PC-9 (cell line): ENCODE measurements at regions not wholly inside any gene's neighbourhood (a gene's known extent, or its start where the extent isn't known, plus 50 kb on each side); places are given as distances from the start of the nearest gene placed in this dataset.

Source experiments
- BruUV-seq: library from RNA; stranded (reverse); fragments of 400-500 nt; replicated peaks from 2 replicates; lab custom pipeline; 2021; lab: Mats Ljungman, UMichigan
- CTCF ChIA-PET: fragments of 300-600 bp; sonication (Branson Sonifier 250); formaldehyde crosslinking; loops from one replicate; lab custom pipeline; 2022; ENCODE audit warnings: antibody characterized with exemption; lab: Charles Lee
- POLR2A ChIA-PET: fragments of 300-600 bp; sonication (Branson Sonifier 250); formaldehyde crosslinking; loops from one replicate; lab custom pipeline; 2022; ENCODE audit warnings: antibody characterized with exemption; ENCODE audit not compliant: unreplicated experiment; lab: Charles Lee
- DNase-seq, 2 experiments: peaks; one replicate each; pipeline versions ENCODE4 v3.0.0 to v3.0.0-alpha.2; 2015 to 2022; ENCODE audit warnings: mixed read lengths in 1 of 2
- H2AFZ ChIP-seq: fragments of 200-600 bp; sonication (generic); 2 replicates; pipeline ENCODE4 v1.8.1; 2017; ENCODE audit warnings: antibody characterized with exemption
- H3F3A ChIP-seq: fragments of 200-600 bp; sonication (generic); 2 replicates; pipeline ENCODE4 v1.8.1; 2017; ENCODE audit warnings: antibody characterized with exemption, mild to moderate bottlenecking, low read depth; ENCODE audit not compliant: insufficient read depth
- H3K27ac ChIP-seq: fragments of 200-600 bp; sonication (generic); 2 replicates; pipeline ENCODE4 v1.6.1; 2016; ENCODE audit warnings: mixed run types
- H3K27me3 ChIP-seq: fragments of 200-600 bp; sonication (generic); 2 replicates; pipeline ENCODE4 v1.6.1; 2016; ENCODE audit warnings: low read depth, mixed run types; ENCODE audit not compliant: insufficient read depth
- H3K36me3 ChIP-seq: fragments of 200-600 bp; sonication (generic); 2 replicates; pipeline ENCODE4 v1.6.1; 2016; ENCODE audit warnings: low read depth, mixed run types
- H3K4me1 ChIP-seq: fragments of 200-600 bp; sonication (generic); replicated peaks from 2 replicates; pipeline ENCODE4 v1.6.1; 2016; ENCODE audit warnings: mixed run types; ENCODE audit not compliant: insufficient read depth
- H3K4me2 ChIP-seq: fragments of 200-600 bp; sonication (generic); 2 replicates; pipeline ENCODE4 v1.6.1; 2017; ENCODE audit warnings: mixed run types
- H3K4me3 ChIP-seq: fragments of 200-600 bp; sonication (generic); 2 replicates; pipeline ENCODE4 v1.6.1; 2016; ENCODE audit warnings: mixed run types
- H3K79me2 ChIP-seq: fragments of 200-600 bp; sonication (generic); 2 replicates; pipeline ENCODE4 v1.6.1; 2017; ENCODE audit warnings: low read depth, mixed run types
- H3K9me2 ChIP-seq: fragments of 200-600 bp; sonication (generic); 2 replicates; pipeline ENCODE4 v1.8.1; 2017; ENCODE audit warnings: mild to moderate bottlenecking; ENCODE audit not compliant: insufficient read depth
- H3K9me3 ChIP-seq: fragments of 200-600 bp; sonication (generic); 2 replicates; pipeline ENCODE4 v1.8.1; 2016; ENCODE audit warnings: low read depth; ENCODE audit not compliant: insufficient read depth
- H4K20me1 ChIP-seq: fragments of 200-600 bp; sonication (generic); 2 replicates; pipeline ENCODE4 v1.8.1; 2017; ENCODE audit not compliant: insufficient read depth
- CTCF ChIP-seq: fragments of 200-600 bp; sonication (generic); conservative IDR thresholded peaks from 2 replicates; pipeline ENCODE4 v1.6.1; 2017; ENCODE audit warnings: mixed run types, antibody characterized with exemption, mild to moderate bottlenecking, moderate library complexity
- EZH2 ChIP-seq: fragments of 200-600 bp; sonication (generic); IDR thresholded peaks from 2 replicates; pipeline ENCODE4 v1.8.0; 2017; ENCODE audit warnings: antibody characterized with exemption, low read depth
- intact Hi-C: fragments of 100-400 bp; cut with micrococcal nuclease; formaldehyde crosslinking; loops from one replicate; pipeline ENCODE4 v1.10.0; 2022; ENCODE audit not compliant: unreplicated experiment

- no peak overlapping the region for H3K4me2 ChIP-seq
- no peaks in the 10 kb centered on the region for H3K27me3 ChIP-seq
- H2AFZ ChIP-seq = no peak overlapping the region
- intact Hi-C loops = no loop called here
- TF ChIP-seq CTCF (no peak), EZH2 (no peak)
- no peaks in the 10 kb centered on the region for H3K9me2 ChIP-seq
- H3K9me3 ChIP-seq = no peaks in the 10 kb centered on the region; the same call in 1 of the 2 replicates
- H3K36me3 ChIP-seq = no peaks in the 10 kb centered on the region
- no peaks in the 10 kb centered on the region for H3F3A ChIP-seq
- no peak overlapping the region for H3K4me3 ChIP-seq
- no peaks in the 10 kb centered on the region for H3K79me2 ChIP-seq
- CTCF ChIA-PET = no interaction called here
- DNase-seq = no peak
- no TSS peak for BruUV-seq
- POLR2A ChIA-PET = no interaction called here
- no peaks in the 10 kb centered on the region for H3K4me1 ChIP-seq
- no peak overlapping the region for H3K27ac ChIP-seq
- no peaks in the 10 kb centered on the region for H4K20me1 ChIP-seq
Observed at GRCh38 chr6:12404651-12405050, 114.5 kb downstream of the EDN1 start.

GRCh38 chr6:12408752-12409151 is 118.6 kb downstream of the EDN1 start:
- Histone ChIP-seq H3K9me3 (no peaks in the 10 kb centered on the region; the same call in 1 of the 2 replicates), H3K4me3 (no peak overlapping the region), H3K27ac (no peak overlapping the region), H3K9me2 (no peaks in the 10 kb centered on the region), H3K27me3 (no peaks in the 10 kb centered on the region), H4K20me1 (no peaks in the 10 kb centered on the region), H3K4me2 (no peak overlapping the region), H3K79me2 (no peaks in the 10 kb centered on the region), H2AFZ (no peak overlapping the region), H3K4me1 (no peaks in the 10 kb centered on the region), H3K36me3 (no peaks in the 10 kb centered on the region), H3F3A (no peaks in the 10 kb centered on the region)
- BruUV-seq = no TSS peak
- no peak for TF ChIP-seq EZH2
- no peak for TF ChIP-seq CTCF
- DNase-seq = no peak
- ChIA-PET CTCF (no interaction called here), POLR2A (no interaction called here)
- intact Hi-C loops = no loop called here

- Histone ChIP-seq H3K9me2 (no peaks in the 10 kb centered on the region), H3K9me3 (no peaks in the 10 kb centered on the region), H3F3A (no peaks in the 10 kb centered on the region), H3K79me2 (no peaks in the 10 kb centered on the region), H3K4me1 (no peaks in the 10 kb centered on the region), H3K4me2 (no peak overlapping the region), H2AFZ (no peak overlapping the region; the same call in 1 of the 2 replicates), H4K20me1 (no peaks in the 10 kb centered on the region), H3K27me3 (no peaks in the 10 kb centered on the region), H3K27ac (no peak overlapping the region), H3K36me3 (no peaks in the 10 kb centered on the region), H3K4me3 (no peak overlapping the region)
- DNase-seq = no peak
- TF ChIP-seq CTCF (no peak), EZH2 (no peak)
- BruUV-seq = no TSS peak
- CTCF ChIA-PET = no interaction called here
- POLR2A ChIA-PET = interaction anchor here (0.6 kb wide), 1 partner anchor 16 kb away, joined by 3 read pairs; no protein-coding TSS in a partner anchor
- intact Hi-C loops = no loop called here
Observed at GRCh38 chr6:12410946-12411345, 120.8 kb downstream of the EDN1 start.
